Lower leg skin (tissue), 4 donors: ENCODE measurements at regions not wholly inside any gene's neighbourhood (a gene's known extent, or its start where the extent isn't known, plus 50 kb on each side); places are given as distances from the start of the nearest gene placed in this dataset.

Experiments
- DNase-seq, 2 donors: peaks; one replicate each; pipeline ENCODE4 v3.0.0-alpha.2; 2019; ENCODE audit warnings: low spot score in 2 of 2
- H3K4me3 ChIP-seq: fragments of 200-600 bp; sonication (generic); 2 replicates; pipeline ENCODE4 v1.5.1; 2017; ENCODE audit warnings: mild to moderate bottlenecking, low read depth; ENCODE audit not compliant: poor library complexity, severe bottlenecking
- POLR2A ChIP-seq, 2 donors: fragments of 450-650 bp; IDR thresholded peaks; one replicate each; pipeline ENCODE4 v1.6.1; 2016 to 2017; ENCODE audit warnings: antibody characterized with exemption in 2 of 2, mild to moderate bottlenecking in 1 of 2, moderate library complexity in 1 of 2
- WGBS, 2 donors: methylation state at CpG; one replicate each; pipeline ENCODE4 v1.1.5; 2018; 5-methylcytosine and 5-hydroxymethylcytosine counted together
- intact Hi-C: fragments of 100-400 bp; cut with DNase I; formaldehyde crosslinking; loops from one replicate; pipeline ENCODE4 v1.15.0; 2023; ENCODE audit warnings: low total_unique reads
- TF ChIP-seq, protein P1 (sequence below), 3 donors: fragments of 450-650 bp; IDR thresholded peaks; one replicate each; pipeline ENCODE4 v1.5.1; 2016; ENCODE audit warnings: antibody characterized with exemption in 3 of 3, mild to moderate bottlenecking in 3 of 3, moderate library complexity in 2 of 3

- no peak overlapping the region for H3K4me3 ChIP-seq
- TF ChIP-seq, protein P1, sequence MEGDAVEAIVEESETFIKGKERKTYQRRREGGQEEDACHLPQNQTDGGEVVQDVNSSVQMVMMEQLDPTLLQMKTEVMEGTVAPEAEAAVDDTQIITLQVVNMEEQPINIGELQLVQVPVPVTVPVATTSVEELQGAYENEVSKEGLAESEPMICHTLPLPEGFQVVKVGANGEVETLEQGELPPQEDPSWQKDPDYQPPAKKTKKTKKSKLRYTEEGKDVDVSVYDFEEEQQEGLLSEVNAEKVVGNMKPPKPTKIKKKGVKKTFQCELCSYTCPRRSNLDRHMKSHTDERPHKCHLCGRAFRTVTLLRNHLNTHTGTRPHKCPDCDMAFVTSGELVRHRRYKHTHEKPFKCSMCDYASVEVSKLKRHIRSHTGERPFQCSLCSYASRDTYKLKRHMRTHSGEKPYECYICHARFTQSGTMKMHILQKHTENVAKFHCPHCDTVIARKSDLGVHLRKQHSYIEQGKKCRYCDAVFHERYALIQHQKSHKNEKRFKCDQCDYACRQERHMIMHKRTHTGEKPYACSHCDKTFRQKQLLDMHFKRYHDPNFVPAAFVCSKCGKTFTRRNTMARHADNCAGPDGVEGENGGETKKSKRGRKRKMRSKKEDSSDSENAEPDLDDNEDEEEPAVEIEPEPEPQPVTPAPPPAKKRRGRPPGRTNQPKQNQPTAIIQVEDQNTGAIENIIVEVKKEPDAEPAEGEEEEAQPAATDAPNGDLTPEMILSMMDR (IDR thresholded peaks at IDR 0.05): no peak
- peak in 1 of 2 donors; percentile 76 for DNase-seq
- 12 to 39% methylated on average over 11 to 46 of the region's 55 CpGs for WGBS, 2 donors
- intact Hi-C loops: no loop called here
Observed at GRCh38 chr4:1471443-1472147, 65.4 kb upstream of the NKX1-1 start.

DNA sequence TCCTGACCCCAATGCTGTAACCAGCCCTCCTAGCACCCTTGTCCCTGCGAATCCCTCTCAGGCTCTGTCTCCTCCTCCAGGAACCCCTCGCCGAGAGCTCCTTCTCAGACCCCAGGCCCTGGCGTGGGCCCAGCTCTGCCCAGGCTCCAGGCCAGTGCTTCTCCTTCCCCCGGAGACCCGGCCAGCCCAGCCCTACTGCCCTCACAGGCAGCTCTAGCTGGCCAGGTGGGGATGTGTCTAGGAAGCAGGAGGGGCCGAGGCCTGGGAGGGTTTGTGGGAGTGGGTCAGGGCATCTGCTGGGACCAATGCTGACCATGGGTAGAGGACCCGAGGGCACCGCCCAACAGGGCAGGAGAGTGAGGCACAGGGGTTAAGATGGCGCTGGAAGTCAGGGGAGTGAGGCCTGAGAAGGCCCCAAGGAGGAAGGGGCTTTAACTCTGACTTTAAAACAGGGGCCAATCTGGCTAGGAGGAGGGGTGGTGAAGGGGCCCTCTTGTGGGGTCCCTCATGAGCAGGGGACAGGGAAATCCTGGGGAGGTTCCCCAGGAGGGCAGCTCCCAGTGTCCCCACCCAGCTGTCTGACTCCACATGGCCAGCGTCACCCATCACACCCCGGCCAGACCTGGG lies 64.7 kb upstream of the NKX1-1 start:
- intact Hi-C loops: no loop called here
- 82 to 84% methylated on average over 10 to 12 of the region's 12 CpGs for WGBS, 2 donors
- DNase-seq: peak in 1 of 2 donors; percentile 79
- H3K4me3 ChIP-seq: no peak overlapping the region
- TF ChIP-seq, protein P1 (IDR thresholded peaks at IDR 0.05): no peak
- no peak for TF ChIP-seq POLR2A (IDR thresholded peaks at IDR 0.05)

- TF ChIP-seq, protein P1 (IDR thresholded peaks at IDR 0.05): no peak
- no peak for TF ChIP-seq POLR2A (IDR thresholded peaks at IDR 0.05)
- 49 to 52% methylated on average over 7 of the region's 7 CpGs for WGBS, 2 donors
- intact Hi-C loops: no loop called here
- H3K4me3 ChIP-seq: no peak overlapping the region
- peak in 1 of 2 donors; percentile 58 for DNase-seq
Observed at GRCh38 chr4:1470393-1470670, 64.1 kb upstream of the NKX1-1 start.

DNA sequence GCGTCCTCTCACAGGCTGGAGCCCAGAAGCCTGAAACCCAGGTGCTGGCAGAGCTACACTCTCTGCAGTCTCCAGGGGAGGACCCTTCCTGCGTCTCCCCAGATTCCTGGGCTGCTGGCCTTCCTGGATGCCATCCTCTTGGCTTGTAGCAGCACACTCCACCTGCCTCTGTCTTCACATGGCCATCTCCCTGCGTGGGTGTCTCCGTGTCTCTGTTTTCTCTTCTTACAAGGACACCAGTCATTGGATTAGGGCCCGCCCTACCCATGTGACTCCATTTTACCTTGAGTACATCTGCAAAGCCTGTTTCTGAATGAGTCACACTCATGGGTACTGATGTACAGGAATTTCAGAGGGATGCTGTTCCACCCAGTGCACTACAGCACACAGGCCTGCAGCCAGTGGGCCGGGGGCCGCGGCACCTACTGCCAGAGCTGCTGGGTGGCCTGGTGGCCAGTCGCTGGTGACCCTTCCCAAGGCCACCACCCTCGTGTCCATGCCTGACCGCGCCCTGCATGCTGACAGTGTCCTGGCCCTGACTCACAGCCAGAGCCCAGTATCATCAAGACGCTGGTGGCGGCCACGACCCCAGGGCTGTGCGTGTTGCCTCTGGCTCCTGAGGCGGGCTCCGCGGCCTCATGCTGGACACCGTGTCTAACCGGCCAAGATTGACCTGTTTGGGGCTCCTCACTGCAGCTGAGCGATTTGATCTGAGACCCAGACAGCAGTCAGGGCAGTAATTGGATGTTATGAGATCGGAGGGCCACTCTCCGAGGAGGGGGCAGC lies 63.6 kb upstream of the NKX1-1 start:
- intact Hi-C loops: no loop called here
- TF ChIP-seq, protein P1 (IDR thresholded peaks at IDR 0.05): no peak
- TF ChIP-seq POLR2A (IDR thresholded peaks at IDR 0.05): no peak
- WGBS, 2 donors: 74 to 84% methylated on average over 23 to 24 of the region's 24 CpGs
- peak in 1 of 2 donors; percentile 71 for DNase-seq
- no peak overlapping the region for H3K4me3 ChIP-seq

DNA sequence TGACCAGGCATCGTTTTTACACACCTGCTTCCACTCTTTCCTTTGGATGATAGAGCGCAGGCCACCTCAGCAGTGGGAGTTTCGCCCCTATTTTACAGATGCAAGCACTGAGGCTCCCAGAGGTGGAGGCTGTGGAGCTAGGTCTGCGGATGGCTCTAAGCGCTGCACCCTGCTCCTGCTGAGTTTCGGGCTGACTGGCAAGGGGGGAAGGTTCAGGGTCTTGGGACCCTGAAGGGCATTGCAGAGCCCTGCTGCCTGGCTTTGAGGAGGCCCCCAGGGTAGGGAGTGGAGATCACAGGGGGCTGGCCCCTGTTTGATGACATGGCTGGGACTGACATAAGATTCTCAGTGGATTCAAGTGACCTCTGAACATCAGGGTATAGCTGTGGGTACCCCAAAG lies 62.8 kb upstream of the NKX1-1 start:
- DNase-seq: peak in 1 of 2 donors; percentile 34
- TF ChIP-seq, protein P1 (IDR thresholded peaks at IDR 0.05): no peak
- no peak for TF ChIP-seq POLR2A (IDR thresholded peaks at IDR 0.05)
- no peak overlapping the region for H3K4me3 ChIP-seq
- WGBS, 2 donors: 78 to 86% methylated on average over 6 of the region's 6 CpGs
- intact Hi-C loops: no loop called here
